IMR-90 (cell line): ENCODE measurements at regions not wholly inside any gene's neighbourhood (a gene's known extent, or its start where the extent isn't known, plus 50 kb on each side); places are given as distances from the start of the nearest gene placed in this dataset.

Experiments used
- ATAC-seq: fragments of 200-7000 bp; cut with Tn5 transposase; 2 replicates; pipeline ENCODE4 v1.9.1; 2020; ENCODE audit warnings: low read depth, mild to moderate bottlenecking, moderate library complexity
- BruUV-seq: library from RNA; stranded (reverse); fragments of 400-500 nt; replicated peaks from 2 replicates; lab custom pipeline; 2021; lab: Mats Ljungman, UMichigan
- CTCF ChIA-PET: fragments of 300-600 bp; formaldehyde crosslinking; extraction: SDS; loops from one replicate; lab custom pipeline; 2021; ENCODE audit warnings: antibody characterized with exemption; lab: Yijun Ruan, JAX
- POLR2A ChIA-PET: fragments of 300-600 bp; sonication (Branson Sonifier 250); formaldehyde crosslinking; loops from one replicate; lab custom pipeline; 2022; ENCODE audit warnings: antibody characterized with exemption; ENCODE audit not compliant: unreplicated experiment; lab: Charles Lee
- DNase-seq: peaks from one replicate; pipeline ENCODE4 v3.0.0; 2013
- H2AFZ ChIP-seq: replicated peaks from 2 replicates; pipeline ENCODE3; 2013; ENCODE audit warnings: low read length, mild to moderate bottlenecking; ENCODE audit not compliant: poor library complexity
- H2AK5ac ChIP-seq: 2 replicates; pipeline ENCODE4 v1.6.1; 2013; ENCODE audit warnings: low read depth, low read length, inconsistent platforms
- H2AK9ac ChIP-seq: replicated peaks from 2 replicates; pipeline ENCODE3; 2013; ENCODE audit warnings: mild to moderate bottlenecking, low read depth, low read length, moderate library complexity; ENCODE audit not compliant: poor library complexity
- H2BK120ac ChIP-seq: 2 replicates; pipeline ENCODE4 v1.6.1; 2013; ENCODE audit warnings: low read depth, low read length, inconsistent platforms
- H2BK15ac ChIP-seq: 3 replicates; pipeline ENCODE4 v1.6.1; 2013; ENCODE audit warnings: low read depth, low read length, inconsistent platforms
- H2BK20ac ChIP-seq: 2 replicates; pipeline ENCODE4 v1.6.1; 2013; ENCODE audit warnings: low read depth, mild to moderate bottlenecking, inconsistent platforms, low read length, moderate library complexity
- H2BK5ac ChIP-seq: 2 replicates; pipeline ENCODE4 v1.6.1; 2013; ENCODE audit warnings: mild to moderate bottlenecking, low read depth, low read length, inconsistent platforms; ENCODE audit not compliant: poor library complexity, severe bottlenecking
- H3K14ac ChIP-seq: replicated peaks from 2 replicates; pipeline ENCODE4 v1.6.1; 2013; ENCODE audit warnings: low read depth, low read length, inconsistent platforms
- H3K18ac ChIP-seq: 2 replicates; pipeline ENCODE4 v1.6.1; 2013; ENCODE audit warnings: low read depth, low read length, control low read depth
- H3K23ac ChIP-seq: 2 replicates; pipeline ENCODE4 v1.6.1; 2013; ENCODE audit warnings: low read depth, low read length, inconsistent platforms
- H3K27ac ChIP-seq: 2 replicates; pipeline ENCODE4 v1.5.1; 2013; ENCODE audit warnings: mild to moderate bottlenecking, control low read depth, low read length; ENCODE audit not compliant: insufficient read depth
- H3K27me3 ChIP-seq: 2 replicates; pipeline ENCODE4 v1.6.1; 2013; ENCODE audit warnings: low read length; ENCODE audit not compliant: control insufficient read depth, insufficient read depth
- H3K36me3 ChIP-seq: 2 replicates; pipeline ENCODE4 v1.6.1; 2013; ENCODE audit warnings: low read length, mixed read lengths; ENCODE audit not compliant: control insufficient read depth, insufficient read depth
- H3K4ac ChIP-seq: 2 replicates; pipeline ENCODE4 v1.6.1; 2013; ENCODE audit warnings: low read depth, low read length, inconsistent platforms
- H3K4me1 ChIP-seq: 2 replicates; pipeline ENCODE4 v1.6.1; 2013; ENCODE audit warnings: low read length, mixed read lengths; ENCODE audit not compliant: control insufficient read depth, insufficient read depth
- H3K4me2 ChIP-seq: 2 replicates; pipeline ENCODE4 v1.6.1; 2013; ENCODE audit warnings: low read depth, mild to moderate bottlenecking, control low read depth, low read length, moderate library complexity
- H3K4me3 ChIP-seq: 2 replicates; pipeline ENCODE4 v1.5.1; 2013; ENCODE audit warnings: low read depth, mild to moderate bottlenecking, control low read depth, low read length, moderate library complexity; ENCODE audit not compliant: insufficient read depth
- H3K56ac ChIP-seq: 2 replicates; pipeline ENCODE4 v1.6.1; 2013; ENCODE audit warnings: low read length, inconsistent platforms; ENCODE audit not compliant: insufficient read depth; ENCODE audit errors: extremely low read depth
- H3K79me1 ChIP-seq, 2 experiments: 2 replicates each; pipeline ENCODE4 v1.6.1; 2013; ENCODE audit warnings: low read length in 2 of 2, inconsistent platforms in 1 of 2, low read depth in 1 of 2
- H3K9ac ChIP-seq: 2 replicates; pipeline ENCODE4 v1.6.1; 2013; ENCODE audit warnings: low read depth, low read length, control low read depth
- H3K9me1 ChIP-seq: 2 replicates; pipeline ENCODE4 v1.6.1; 2013; ENCODE audit warnings: low read length, inconsistent platforms; ENCODE audit not compliant: insufficient read depth
- H3K9me3 ChIP-seq: 2 replicates; pipeline ENCODE4 v1.6.1; 2013; ENCODE audit warnings: low read length; ENCODE audit not compliant: control insufficient read depth, insufficient read depth
- H4K20me1 ChIP-seq: 2 replicates; pipeline ENCODE4 v1.6.1; 2013; ENCODE audit warnings: low read length, inconsistent platforms; ENCODE audit not compliant: insufficient read depth
- H4K5ac ChIP-seq: 2 replicates; pipeline ENCODE4 v1.6.1; 2013; ENCODE audit warnings: mild to moderate bottlenecking, low read depth, low read length, control low read depth
- H4K8ac ChIP-seq, 2 experiments: 2 replicates each; pipeline ENCODE4 v1.6.1; 2013; ENCODE audit warnings: low read depth in 2 of 2, low read length in 2 of 2, control low read depth in 1 of 2, inconsistent platforms in 1 of 2
- H4K91ac ChIP-seq: 2 replicates; pipeline ENCODE4 v1.6.1; 2013; ENCODE audit warnings: low read depth, low read length, inconsistent platforms; ENCODE audit not compliant: insufficient read depth
- BHLHE40 ChIP-seq: fragments of 150-350 bp; IDR thresholded peaks from 2 replicates; pipeline ENCODE4 v1.6.1; 2016; ENCODE audit warnings: mild to moderate bottlenecking, low read depth, low read length
- MAFK ChIP-seq: IDR thresholded peaks from 2 replicates; pipeline ENCODE4 v1.6.1; 2012; ENCODE audit warnings: low read depth, low read length, improper control_type of control experiment
- MAZ ChIP-seq: IDR thresholded peaks from 2 replicates; pipeline ENCODE4 v1.6.1; 2012; ENCODE audit warnings: low read depth, mild to moderate bottlenecking, low read length, improper control_type of control experiment, moderate library complexity, borderline replicate concordance
- MXI1 ChIP-seq: IDR thresholded peaks from 2 replicates; pipeline ENCODE4 v1.6.1; 2012; ENCODE audit warnings: low read depth, mild to moderate bottlenecking, low read length, moderate library complexity, borderline replicate concordance
- RAD21 ChIP-seq: IDR thresholded peaks from 2 replicates; pipeline ENCODE4 v1.6.1; 2012; ENCODE audit warnings: low read length, improper control_type of control experiment
- RFX5 ChIP-seq: IDR thresholded peaks from 2 replicates; pipeline ENCODE4 v1.8.0; 2012; ENCODE audit warnings: low read depth, mild to moderate bottlenecking, low read length, moderate library complexity
- WGBS, 2 experiments: methylation state at CpG; one replicate each; pipeline versions ENCODE4 v1.1.5 to v1.1.7; 2013; ENCODE audit warnings: missing lambda C conversion rate in 2 of 2; ENCODE audit not compliant: insufficient read length in 1 of 2; ENCODE audit errors: extremely low coverage in 2 of 2; 5-methylcytosine and 5-hydroxymethylcytosine counted together
- dilution Hi-C: fragments of 300-500 bp; cut with HindIII; formaldehyde crosslinking; loops from one replicate; pipeline ENCODE4 v1.14.3; 2018; ENCODE audit warnings: low sequenced_read_pairs; ENCODE audit not compliant: unreplicated experiment
- in situ Hi-C: fragments of 300-500 bp; cut with MboI; formaldehyde crosslinking; loops from 3 replicates; pipeline ENCODE4 v1.14.3; 2019; ENCODE audit warnings: low sequenced_read_pairs, inconsistent platforms, mixed read lengths
- intact Hi-C: fragments of 100-400 bp; cut with micrococcal nuclease; formaldehyde crosslinking; loops from 2 replicates; pipeline ENCODE4 v1.10.0; 2022
- TF ChIP-seq, protein P1 (sequence below): conservative IDR thresholded peaks from 2 replicates; pipeline ENCODE4 v1.5.1; 2012; ENCODE audit warnings: mild to moderate bottlenecking, low read depth, low read length, improper control_type of control experiment

DNA sequence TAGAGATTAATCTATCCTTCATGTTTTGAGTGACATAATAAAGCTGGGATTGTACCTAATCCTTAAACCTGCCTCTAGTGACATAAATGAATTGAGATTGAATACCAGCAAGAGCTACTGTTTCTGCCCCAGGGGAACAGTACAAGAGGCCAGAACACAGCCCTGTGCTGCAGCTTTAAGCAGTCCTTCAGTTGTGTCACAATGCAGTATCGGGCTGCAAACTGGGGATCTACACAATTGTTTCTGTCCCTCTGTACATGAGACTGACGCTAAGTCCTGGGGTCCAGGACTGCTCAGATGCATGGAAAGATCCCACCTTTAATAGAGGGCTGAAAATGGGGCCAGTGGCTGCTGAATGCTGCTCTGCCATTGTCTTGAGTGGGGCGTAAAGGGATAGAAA lies 87.5 kb downstream of the MINAR1 start:
- dilution Hi-C loops (no loop called here), intact Hi-C loops (no loop called here), in situ Hi-C loops (no loop called here)
- H2AK5ac ChIP-seq = no peak overlapping the region
- no peak overlapping the region for H2BK20ac ChIP-seq
- DNase-seq (no peak), ATAC-seq (no peak)
- H2AK9ac ChIP-seq = no peak overlapping the region
- no peak overlapping the region for H4K8ac ChIP-seq
- no peak overlapping the region for H2BK120ac ChIP-seq
- no peak overlapping the region for H3K27ac ChIP-seq
- no peak overlapping the region for H2BK5ac ChIP-seq
- no peak overlapping the region for H3K4ac ChIP-seq
- TF ChIP-seq BHLHE40 (no peak), MXI1 (no peak), MAFK (no peak), MAZ (no peak), RFX5 (no peak), RAD21 (no peak)
- TF ChIP-seq, protein P1, sequence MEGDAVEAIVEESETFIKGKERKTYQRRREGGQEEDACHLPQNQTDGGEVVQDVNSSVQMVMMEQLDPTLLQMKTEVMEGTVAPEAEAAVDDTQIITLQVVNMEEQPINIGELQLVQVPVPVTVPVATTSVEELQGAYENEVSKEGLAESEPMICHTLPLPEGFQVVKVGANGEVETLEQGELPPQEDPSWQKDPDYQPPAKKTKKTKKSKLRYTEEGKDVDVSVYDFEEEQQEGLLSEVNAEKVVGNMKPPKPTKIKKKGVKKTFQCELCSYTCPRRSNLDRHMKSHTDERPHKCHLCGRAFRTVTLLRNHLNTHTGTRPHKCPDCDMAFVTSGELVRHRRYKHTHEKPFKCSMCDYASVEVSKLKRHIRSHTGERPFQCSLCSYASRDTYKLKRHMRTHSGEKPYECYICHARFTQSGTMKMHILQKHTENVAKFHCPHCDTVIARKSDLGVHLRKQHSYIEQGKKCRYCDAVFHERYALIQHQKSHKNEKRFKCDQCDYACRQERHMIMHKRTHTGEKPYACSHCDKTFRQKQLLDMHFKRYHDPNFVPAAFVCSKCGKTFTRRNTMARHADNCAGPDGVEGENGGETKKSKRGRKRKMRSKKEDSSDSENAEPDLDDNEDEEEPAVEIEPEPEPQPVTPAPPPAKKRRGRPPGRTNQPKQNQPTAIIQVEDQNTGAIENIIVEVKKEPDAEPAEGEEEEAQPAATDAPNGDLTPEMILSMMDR = no peak
- no peaks in the 10 kb centered on the region for H3K4me1 ChIP-seq
- no peak overlapping the region for H2BK15ac ChIP-seq
- no peaks in the 10 kb centered on the region for H3K36me3 ChIP-seq
- no peak overlapping the region for H2AFZ ChIP-seq
- H3K9me3 ChIP-seq = no peaks in the 10 kb centered on the region
- H3K18ac ChIP-seq = no peak overlapping the region
- H4K91ac ChIP-seq = no peak overlapping the region
- no peak overlapping the region for H3K56ac ChIP-seq
- ChIA-PET POLR2A (no interaction called here), CTCF (no interaction called here)
- H4K5ac ChIP-seq = no peak overlapping the region
- no peak overlapping the region for H3K14ac ChIP-seq
- no peak overlapping the region for H3K4me3 ChIP-seq
- no peaks in the 10 kb centered on the region for H3K9me1 ChIP-seq
- H3K23ac ChIP-seq = no peak overlapping the region
- BruUV-seq = no TSS peak
- no peak overlapping the region for H3K4me2 ChIP-seq
- no CpG with 5 or more reads among the region's 3 CpGs for WGBS, 2 experiments
- H3K27me3 ChIP-seq = peaks cover 4% of the 10 kb centered on the region
- no peaks in the 10 kb centered on the region for H4K20me1 ChIP-seq
- H3K9ac ChIP-seq = no peak overlapping the region
- no peaks in the 10 kb centered on the region for H3K79me1 ChIP-seq
